Testis (tissue), 2 donors: ENCODE measurements at regions not wholly inside any gene's neighbourhood (a gene's known extent, or its start where the extent isn't known, plus 50 kb on each side); places are given as distances from the start of the nearest gene placed in this dataset.

ENCODE experiments used
- CTCF ChIP-seq, 3 experiments: fragments of 450-650 bp in 2 of 3; fragments of 200-600 bp in 1 of 3; sonication (generic) in 1 of 3; IDR thresholded peaks; one replicate each; pipeline ENCODE4 v1.5.1; 2016 to 2019; ENCODE audit warnings: antibody characterized with exemption in 3 of 3, mild to moderate bottlenecking in 2 of 3, moderate library complexity in 1 of 3
- POLR2A ChIP-seq: fragments of 450-650 bp; IDR thresholded peaks from one replicate; pipeline ENCODE4 v1.6.1; 2017; ENCODE audit warnings: antibody characterized with exemption, mild to moderate bottlenecking, moderate library complexity

GRCh38 chr13:91052876-91053275 is 294.6 kb upstream of the MIR17HG start:
- TF ChIP-seq CTCF (IDR thresholded peaks at IDR 0.05) (no peak), POLR2A (no peak)
